Activated T-cell treated with anti-CD3 and anti-CD28 coated beads for 48 hours (primary cell): ENCODE measurements at regions not wholly inside any gene's neighbourhood (a gene's known extent, or its start where the extent isn't known, plus 50 kb on each side); places are given as distances from the start of the nearest gene placed in this dataset.

Experiments
- DNase-seq: peaks from one replicate; pipeline ENCODE4 v3.0.0-alpha.2; 2020; ENCODE audit warnings: low read depth

- no peak for DNase-seq
Measured at GRCh38 chr1:34701326-34702060, 53.4 kb upstream of the GJB5 start.
